HG03520 (cell line): ENCODE measurements at regions not wholly inside any gene's neighbourhood (a gene's known extent, or its start where the extent isn't known, plus 50 kb on each side); places are given as distances from the start of the nearest gene placed in this dataset.

ENCODE experiments used
- ATAC-seq: cut with Tn5 transposase; IDR thresholded peaks from one replicate; pipeline ENCODE4 v1.9.1; 2021; ENCODE audit warnings: mild to moderate bottlenecking, moderate library complexity; ENCODE audit not compliant: unreplicated experiment

GRCh38 chr3:29092348-29092747 lies 188.5 kb upstream of the RBMS3 start:
- ATAC-seq = no peak

GRCh38 chr3:29099296-29099695 lies 181.6 kb upstream of the RBMS3 start:
- no peak for ATAC-seq

GRCh38 chr3:29099775-29100174 lies 181.1 kb upstream of the RBMS3 start:
- no peak for ATAC-seq

GRCh38 chr3:29100292-29100691 lies 180.6 kb upstream of the RBMS3 start:
- ATAC-seq = no peak

- no peak for ATAC-seq
Measured at GRCh38 chr3:29128001-29128400, 152.9 kb upstream of the RBMS3 start.

- no peak for ATAC-seq
Measured at GRCh38 chr3:29137601-29138000, 143.3 kb upstream of the RBMS3 start.

- no peak for ATAC-seq
Measured at GRCh38 chr3:29138171-29138570, 142.7 kb upstream of the RBMS3 start.

- no peak for ATAC-seq
Measured at GRCh38 chr3:29140666-29141065, 140.2 kb upstream of the RBMS3 start.

- ATAC-seq = no peak
Measured at GRCh38 chr3:29141197-29141917, 139.5 kb upstream of the RBMS3 start.

- no peak for ATAC-seq
Measured at GRCh38 chr3:29141918-29142275, 139.0 kb upstream of the RBMS3 start.

GRCh38 chr3:29143151-29143550 lies 137.7 kb upstream of the RBMS3 start:
- ATAC-seq = no peak

- no peak for ATAC-seq
Measured at GRCh38 chr3:29144361-29144760, 136.5 kb upstream of the RBMS3 start.

- ATAC-seq = no peak
Measured at GRCh38 chr3:29144807-29145206, 136.1 kb upstream of the RBMS3 start.

- no peak for ATAC-seq
Measured at GRCh38 chr3:29145360-29145759, 135.5 kb upstream of the RBMS3 start.

GRCh38 chr3:29152379-29152778 lies 128.5 kb upstream of the RBMS3 start:
- ATAC-seq = no peak

- no peak for ATAC-seq
Measured at GRCh38 chr3:29153811-29154210, 127.1 kb upstream of the RBMS3 start.

- no peak for ATAC-seq
Measured at GRCh38 chr3:29156086-29156715, 124.7 kb upstream of the RBMS3 start.

GRCh38 chr3:29164825-29165224 lies 116.0 kb upstream of the RBMS3 start:
- no peak for ATAC-seq

- ATAC-seq = no peak
Measured at GRCh38 chr3:29167180-29167579, 113.7 kb upstream of the RBMS3 start.

GRCh38 chr3:29168081-29168480 lies 112.8 kb upstream of the RBMS3 start:
- no peak for ATAC-seq

- ATAC-seq = no peak
Measured at GRCh38 chr3:29168696-29169095, 112.2 kb upstream of the RBMS3 start.

- ATAC-seq = no peak
Measured at GRCh38 chr3:29169451-29169850, 111.4 kb upstream of the RBMS3 start.
